ENCODE measurements at regions not wholly inside any gene's neighbourhood (a gene's known extent, or its start where the extent isn't known, plus 50 kb on each side); places are given as distances from the start of the nearest gene placed in this dataset.
A peak's percentile ranks its signal among the peaks of the same experiment; 100 is the strongest.

DNA sequence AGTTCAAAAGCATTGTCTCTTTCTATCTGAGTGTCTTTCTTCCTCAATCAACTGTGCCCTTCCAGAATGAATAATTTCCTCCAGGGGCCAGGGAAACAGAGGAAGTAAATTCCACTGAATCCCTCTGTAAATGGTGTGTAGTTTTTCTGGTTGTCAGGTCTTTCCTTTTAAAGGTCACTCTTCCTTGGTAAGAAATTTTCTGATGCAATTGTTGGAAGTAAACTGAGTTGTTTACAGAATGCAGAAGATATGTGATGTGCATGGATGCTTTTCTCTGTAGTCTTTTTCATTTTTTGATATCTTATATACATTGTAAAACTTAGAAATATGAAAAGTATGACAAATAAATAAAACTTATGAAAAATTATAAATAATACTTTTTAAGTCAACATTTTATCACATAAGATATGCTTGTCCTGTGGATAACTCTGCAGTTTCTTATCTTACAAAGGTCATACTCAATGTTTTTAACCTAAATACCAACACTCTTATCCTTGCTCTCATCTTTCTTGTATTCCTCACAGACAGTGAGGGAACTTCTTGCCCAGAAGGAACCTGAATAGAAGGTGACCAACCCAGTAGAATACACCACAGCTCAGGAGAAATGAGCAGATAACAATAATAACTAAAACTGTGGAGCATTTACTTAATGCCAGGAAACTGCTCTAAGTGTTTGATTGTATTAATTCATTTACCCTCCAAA, 234.5 kb downstream of the METTL4 start:
- DNase-seq = no peak

DNA sequence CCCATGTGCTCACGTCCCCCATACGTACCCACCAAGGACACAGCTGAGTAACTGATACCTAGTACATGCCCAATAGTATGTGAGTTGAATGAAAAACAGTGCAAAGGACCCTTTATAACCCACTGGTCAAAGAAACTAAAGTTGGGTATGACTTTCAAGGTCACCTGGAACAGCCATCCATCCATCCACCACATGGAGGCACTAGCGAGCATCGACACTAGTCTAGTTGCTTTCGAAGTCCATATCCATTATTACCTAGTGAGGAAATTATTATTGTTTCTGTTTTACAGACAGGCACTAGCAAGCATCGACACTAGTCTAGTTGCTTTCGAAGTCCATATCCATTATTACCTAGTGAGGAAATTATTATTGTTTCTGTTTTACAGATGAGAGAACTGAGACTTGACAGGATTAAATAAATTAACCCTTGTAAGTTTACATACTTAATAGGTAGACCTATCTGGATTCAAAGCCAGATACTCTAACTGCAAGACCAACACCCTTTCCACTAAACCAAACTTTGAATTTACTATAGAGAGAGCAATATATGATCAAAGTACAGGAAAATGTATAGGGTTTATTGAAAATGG, 233.7 kb downstream of the METTL4 start:
- peak; percentile 47 for DNase-seq

DNA sequence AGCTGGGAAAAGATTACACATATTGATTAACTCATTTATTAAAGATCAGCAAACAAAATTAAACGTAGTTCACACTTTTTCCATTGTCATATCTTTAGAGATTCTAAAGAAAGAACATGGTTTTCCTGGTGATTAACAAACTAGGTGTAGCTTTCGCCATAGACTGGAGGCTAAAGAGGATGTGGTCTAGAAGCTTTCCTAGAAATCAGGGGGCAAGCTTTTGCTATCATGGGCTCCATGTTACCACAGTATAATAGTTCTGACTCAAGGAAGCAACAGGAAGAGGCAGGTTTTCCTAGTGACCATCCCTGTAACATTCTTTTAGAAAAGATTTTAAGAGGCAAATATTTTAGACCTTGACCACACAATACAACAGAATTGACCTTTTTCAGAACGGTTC, 232.7 kb downstream of the METTL4 start:
- DNase-seq = no peak

DNA sequence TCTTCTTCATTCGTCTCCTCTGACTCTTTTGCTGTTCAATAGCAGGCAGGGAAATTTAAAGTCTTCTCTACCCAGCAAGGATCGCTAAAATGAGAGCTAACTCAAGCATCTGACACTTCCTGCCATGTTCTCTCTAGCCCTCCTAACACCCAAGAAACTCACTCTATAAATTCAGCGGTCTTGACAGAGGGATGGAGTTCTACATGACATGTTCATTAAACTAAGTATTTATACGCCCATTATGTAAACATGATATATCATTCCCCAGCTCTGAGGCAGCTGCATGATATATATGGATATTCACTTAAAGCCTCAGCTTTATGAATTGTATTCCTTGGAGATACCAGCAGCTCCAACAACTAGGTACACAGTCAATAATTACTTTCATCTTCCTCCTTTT, 231.0 kb downstream of the METTL4 start:
- no peak for DNase-seq

DNA sequence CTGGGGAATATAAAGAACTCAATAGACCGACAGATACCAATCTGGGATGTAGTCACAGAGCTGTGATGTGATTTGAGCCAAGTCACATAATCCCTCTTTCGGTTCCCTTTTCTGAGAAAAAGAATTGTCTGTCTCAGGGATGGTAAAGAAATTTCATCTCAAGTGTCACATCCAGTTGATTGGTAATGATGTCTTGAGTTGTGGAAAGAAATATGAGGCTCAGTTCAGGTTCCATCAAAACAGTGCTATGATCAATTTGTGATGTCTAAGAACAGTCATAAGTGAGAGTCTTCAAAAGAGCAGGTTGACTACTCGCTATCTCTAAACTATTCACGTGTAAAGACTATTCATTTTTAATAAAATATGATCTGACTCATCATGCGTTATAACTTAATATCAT, 223.3 kb downstream of the METTL4 start:
- no peak for DNase-seq

DNA sequence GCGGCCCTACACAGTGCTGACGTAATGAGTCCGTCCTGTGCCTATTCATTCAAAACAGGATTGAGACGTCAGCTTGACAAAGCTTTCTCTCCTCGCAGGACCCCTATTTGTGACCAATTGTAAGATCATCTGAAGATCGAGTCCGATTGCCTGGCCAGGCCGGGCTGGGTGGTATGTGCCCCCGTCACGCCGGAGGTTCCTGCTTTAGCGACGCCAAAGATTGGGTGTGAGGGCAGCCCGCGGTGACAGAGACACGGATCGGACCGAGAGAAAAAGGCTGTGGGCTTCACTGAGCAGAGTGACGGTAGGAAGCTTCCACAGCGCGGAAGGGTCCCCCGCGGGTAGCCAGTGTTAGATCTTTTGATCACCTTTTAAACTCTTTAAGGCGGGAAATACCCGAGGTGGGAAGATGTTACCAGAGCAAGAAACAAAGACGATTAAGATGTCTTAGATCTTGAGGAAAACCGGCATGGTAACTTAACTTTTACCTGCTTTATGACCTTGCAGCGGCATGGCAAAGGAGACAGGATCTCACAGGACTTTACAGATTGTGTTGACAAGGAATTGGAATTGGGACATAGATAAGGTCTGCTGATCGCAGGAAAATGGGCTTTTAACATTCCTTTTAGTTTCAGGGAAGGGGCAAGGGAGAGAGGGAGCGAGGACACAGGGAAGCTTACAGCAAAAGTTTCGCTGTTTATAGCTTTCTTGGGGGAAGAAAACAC, 220.0 kb downstream of the METTL4 start:
- no peak for DNase-seq

DNA sequence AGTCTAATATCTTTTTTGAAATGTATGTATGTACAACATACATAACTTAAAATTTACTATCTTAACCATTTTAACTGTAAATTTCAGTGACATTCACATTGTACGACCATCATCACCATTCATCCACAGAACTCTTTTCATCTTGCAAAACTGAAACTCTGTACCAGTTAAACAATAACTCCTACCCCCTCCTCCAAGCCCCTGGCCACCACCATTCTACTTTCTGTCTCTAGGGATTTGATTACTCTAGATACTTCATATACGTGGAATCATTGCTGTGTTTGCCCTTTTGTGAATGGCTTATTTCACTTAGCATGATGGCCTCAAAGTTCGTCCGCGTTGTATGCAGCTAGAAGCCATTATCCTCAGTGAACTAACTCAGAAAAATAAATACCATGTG, 217.0 kb downstream of the METTL4 start:
- no peak for DNase-seq

DNA sequence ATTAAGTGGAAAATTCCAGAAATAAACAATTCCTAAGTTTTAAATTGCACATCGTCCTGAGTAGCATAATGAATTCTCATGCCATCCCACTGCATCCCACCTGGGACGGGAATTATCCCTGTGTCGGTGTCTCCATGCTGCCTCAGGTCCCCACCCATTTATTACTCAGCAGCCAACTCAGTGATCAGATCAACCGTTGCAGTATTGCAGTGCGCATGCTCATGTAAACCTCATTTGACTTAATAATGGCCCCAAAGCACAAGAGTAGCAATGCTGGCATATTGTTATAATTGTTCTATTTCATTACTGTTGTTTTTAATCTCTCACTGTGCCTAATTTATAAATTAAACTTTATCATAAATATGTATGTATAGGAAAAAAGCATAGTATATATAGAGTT, 214.4 kb downstream of the METTL4 start:
- DNase-seq = no peak

DNA sequence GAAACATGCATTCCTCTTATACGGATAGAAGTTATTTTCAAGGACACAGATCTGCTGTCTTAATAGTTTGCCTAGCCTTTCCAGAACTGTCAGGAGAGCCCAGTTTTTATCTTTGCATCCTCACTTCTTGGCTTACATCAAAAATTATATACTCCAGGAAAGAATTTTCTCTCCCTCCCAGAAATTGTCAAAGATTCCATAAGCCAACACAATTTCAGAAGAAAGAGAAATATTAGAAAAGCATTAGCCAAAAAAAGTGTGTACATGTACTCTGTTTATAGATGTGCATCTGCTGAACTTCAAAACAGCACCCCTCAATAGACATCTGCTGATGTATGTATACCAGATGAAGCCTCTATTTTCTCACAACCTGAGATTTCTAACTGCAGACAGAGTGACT, 210.4 kb downstream of the METTL4 start:
- no peak for DNase-seq

DNA sequence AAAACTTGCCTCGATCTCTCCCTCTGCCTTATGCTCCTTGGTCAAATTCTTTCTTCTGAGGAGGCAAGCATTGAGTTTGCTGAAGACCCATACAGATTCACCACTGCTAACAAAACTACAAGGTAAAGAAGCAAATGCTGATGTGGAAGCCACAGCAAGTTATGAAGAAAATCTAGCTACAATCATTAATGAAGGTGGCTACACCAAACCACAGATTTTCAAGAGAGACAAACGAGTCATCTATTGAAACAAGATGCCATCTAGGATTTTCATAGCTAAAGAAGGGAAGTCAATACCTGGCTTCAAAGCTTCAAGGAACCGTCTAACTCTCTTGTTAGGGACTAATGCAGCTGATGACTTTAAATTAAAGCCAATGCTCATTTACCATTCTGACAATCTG, 203.2 kb downstream of the METTL4 start:
- no peak for DNase-seq

DNA sequence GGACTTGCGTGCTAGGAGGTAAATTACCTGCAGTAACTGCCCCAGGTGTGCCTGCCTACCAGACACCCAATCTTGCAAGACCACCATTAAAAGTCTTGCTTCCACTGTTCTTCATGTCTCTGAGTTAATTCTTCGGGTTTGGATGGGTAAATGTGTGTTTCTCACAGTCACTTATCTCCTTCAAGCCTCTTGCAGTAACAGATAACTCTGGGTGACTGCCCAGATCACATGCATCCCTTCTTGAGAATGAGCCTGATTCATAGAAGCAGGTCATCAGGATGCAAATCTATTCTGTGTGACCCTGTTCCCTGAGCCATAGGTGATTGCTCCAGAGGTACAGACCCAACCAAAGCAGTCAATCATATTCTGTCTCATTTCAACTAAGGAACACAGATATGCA, 194.6 kb downstream of the METTL4 start:
- DNase-seq = no peak

DNA sequence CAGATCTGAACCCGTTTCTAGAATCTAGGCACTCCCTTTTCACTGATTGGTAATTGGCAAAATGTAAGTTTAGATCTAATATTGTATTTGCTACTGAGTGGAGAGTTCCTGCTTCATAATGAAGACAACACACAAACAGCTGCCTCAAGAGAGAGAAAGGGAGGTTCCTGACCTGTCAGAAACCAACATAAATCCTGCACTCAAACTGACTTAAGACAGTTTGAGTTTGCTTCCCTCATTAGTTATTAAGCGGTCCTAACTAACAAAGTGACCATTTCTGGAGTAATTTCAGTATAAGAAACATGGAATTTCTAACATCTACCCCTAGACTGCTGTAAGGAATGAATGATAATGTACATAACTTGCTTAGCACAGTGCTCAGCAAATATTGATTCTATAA, 191.2 kb downstream of the METTL4 start:
- DNase-seq = no peak

DNA sequence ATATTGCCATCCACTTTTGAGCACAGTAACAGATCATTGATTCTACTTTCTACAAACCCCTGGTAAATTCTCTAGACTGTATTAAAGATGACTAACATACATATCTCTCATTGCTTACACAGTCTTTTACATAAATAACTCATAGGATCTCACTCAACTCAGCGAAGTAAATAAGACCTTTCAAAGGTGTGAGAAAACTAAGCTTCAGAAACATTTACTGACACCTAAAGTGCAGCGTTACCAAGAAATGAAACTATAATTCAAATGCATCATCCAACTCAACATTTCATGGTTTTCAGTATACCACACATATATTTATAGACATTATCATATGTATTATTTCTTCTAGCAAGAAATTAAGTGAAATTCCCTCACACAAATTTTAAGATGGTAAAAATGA, 189.8 kb downstream of the METTL4 start:
- no peak for DNase-seq

DNA sequence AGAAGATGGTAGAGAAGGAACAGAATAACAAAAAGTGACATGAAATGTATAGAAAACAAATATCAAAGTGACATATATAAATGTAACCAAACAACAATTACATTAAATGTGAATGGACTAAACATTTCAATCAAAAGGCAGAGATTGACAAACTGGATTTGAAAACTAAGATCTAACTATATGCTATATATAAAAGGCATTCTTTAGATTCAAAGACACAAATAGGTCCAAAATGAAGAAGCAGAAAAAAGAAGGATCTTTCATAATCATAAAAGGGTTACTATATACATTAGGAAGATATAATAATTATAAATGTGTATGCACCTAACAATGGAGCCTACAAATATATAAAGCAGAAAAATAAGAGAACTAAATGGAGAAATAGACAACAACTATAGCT, 183.7 kb downstream of the METTL4 start:
- no peak for DNase-seq

DNA sequence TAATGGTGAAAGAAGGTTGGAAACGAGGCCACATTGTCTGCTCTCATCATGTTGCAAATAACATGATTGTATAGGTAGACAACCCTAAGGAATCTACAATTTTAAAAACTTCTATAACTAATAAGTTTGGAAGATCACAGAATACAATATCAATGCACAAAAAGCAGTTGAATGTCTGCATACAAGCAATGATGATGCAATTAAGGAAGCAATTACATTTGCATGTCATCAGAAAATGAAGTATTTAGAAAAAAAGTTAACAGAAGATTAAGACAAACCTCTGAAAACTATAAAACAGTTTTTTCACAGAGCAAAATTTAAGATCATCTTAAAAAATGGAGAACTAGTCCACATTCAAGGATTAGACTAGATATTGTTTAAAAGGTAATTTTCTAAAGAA, 181.1 kb downstream of the METTL4 start:
- DNase-seq = no peak

DNA sequence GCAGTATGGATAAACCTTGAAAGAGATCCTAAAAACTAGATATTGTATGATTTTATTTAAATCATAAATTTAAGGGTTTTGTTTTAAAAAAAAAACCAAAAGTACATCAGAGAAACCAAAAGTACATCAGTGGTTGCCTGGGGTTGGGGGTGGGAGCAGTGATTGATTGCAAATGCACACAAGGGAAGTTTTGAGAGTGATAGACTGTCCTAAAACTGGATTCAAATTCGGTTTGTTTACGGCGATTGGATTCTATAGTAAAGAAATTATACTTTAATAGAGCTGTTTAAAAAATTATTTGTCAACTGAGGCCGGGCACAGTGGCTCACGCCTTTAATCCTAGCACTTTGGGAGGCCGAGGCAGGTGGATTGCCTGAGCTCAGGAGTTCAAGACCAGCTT, 179.8 kb downstream of the METTL4 start:
- DNase-seq = no peak

DNA sequence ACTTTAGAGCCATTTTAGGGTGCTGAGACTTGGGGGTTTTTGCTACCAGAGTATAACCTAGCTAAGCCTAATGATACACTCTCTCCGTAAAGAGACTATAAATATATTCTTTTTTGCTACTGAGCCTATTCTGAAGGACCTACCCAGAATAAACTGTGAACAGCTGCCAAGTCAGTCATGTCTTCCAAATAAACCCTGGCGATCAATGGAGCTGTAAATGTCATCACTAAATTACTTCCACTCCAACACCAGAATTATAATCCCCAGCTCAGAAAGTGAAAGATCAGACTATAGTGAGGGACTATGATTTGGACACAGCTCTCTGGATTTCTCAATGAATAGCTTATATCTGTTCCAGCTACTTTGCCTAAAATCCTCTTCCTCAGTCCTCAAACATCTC, 178.9 kb downstream of the METTL4 start:
- no peak for DNase-seq

DNA sequence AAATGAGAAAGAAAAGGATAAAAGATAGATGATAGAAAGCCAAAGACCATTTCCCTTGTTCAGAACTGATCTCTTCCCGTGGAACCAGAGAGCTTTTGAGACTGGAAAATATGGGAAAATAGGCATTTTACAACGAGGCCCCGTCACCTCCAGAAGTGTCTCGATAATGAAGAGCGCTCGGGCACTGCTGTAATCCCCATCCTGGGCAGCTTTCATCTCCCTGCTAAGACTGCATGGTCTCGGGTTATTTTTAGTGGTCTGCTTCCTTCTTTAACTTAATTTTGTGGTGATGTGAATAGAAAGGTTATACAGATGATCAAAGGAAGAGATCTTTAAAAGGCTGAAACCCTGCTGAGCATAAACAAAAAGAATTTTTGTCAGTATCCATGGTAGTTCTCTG, 176.6 kb downstream of the METTL4 start:
- no peak for DNase-seq

DNA sequence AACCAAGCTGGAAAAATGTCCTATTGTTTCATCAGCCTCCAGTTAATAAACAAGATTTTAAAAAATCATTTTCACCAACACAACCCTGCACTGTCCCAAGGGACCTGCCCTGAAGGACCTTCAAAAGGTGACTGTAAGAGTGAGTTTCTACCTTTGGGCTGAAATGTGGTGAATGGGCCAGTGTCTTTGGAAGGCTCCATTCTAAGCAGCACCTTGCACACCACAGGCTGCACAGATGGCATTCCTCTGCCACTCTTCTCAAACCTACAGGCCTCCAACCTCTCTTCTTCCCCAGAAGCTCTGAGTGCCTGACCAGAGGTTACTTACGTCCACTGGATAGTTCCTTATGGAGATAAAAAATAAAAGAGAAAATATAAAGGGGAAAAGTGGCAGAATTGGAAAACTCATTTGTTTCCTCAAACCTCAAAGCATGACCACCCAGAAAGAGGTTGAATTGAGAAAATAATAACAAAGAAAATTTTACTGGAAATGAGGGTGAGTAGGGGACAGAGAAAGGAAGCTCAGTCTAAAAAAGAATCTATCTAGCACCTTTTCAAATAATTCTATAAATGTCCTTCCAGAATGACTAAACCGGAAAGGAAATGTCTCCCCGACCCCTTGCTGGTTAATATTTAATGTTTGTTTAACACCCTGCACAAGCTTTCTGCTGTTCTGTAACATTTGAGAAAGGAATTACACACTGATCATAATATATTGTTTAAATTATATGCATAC, 175.7 kb downstream of the METTL4 start:
- no peak for DNase-seq

DNA sequence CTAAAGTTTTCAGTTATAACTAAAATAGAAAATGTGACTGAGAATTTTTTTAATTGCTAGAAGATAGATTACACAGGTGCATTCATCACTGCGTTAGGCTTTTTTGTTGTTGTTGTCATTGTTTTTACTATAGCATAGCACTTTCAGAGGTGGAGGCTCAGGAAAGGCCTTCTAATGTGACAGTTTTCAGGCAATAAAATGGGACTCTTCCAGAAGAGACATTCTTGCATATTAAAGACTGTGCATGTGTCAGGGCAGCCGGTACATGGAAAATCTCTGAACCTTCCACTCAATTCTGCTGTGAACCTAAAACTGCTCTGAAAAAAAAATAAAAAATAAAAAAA, 175.2 kb downstream of the METTL4 start:
- no peak for DNase-seq

DNA sequence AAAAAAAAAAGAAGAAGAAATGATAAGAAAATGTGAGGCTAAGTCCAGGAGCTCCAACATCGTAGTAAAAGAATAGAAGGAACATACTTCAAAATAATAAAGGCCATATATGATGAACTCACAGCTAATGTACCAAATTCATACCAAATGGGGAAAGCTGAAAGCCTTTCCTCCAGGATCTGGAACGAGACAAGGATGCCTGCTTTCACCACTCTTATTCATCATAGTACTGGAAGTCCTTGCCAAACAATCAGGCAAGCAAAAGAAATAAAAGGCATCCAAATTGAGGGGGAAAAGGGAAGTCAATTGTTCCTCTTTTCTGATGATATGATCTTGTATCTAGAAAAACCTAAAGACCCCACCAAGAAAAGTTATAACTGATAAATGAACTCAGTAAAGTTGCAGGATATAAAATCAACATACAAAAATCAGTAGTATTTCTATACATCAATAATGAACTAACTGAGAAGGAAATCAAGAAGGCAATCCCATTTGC, 170.6 kb downstream of the METTL4 start:
- no peak for DNase-seq

DNA sequence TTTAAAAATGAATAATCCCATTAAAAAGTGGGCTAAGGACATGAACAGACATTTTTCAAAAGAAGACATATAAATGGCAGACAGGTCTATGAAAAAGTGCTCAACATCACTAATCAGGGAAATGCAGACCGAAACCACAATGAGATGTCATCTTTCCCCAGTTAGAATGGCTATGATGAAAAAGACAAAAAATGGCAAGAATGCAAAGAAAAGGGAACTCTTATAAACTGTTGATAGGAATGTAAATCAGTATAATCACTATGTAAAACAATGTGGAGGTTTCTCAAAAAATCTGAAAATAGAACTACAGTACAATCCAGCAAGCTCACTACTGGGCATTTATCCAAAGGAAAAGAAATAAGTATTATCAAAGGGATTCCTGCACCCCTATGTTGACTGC, 169.2 kb downstream of the METTL4 start:
- no peak for DNase-seq

DNA sequence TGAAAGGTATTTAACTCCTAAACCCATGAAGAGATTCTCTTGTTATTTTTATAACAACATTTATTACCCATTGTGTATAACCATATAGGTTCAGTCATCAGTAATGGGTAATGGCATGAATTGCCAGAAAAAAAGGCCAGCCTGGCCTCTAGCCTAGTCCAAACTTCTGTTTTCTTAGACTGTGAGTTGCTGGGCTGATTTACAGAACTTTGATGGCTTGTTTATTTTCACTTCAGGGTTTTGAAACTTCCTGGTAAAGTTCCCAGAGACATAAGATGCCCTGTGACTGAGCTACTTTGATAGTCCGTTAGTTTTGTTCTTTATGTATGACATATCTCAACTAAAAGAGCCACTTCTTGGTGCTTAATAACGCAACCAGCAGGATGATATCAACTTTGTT, 164.8 kb downstream of the METTL4 start:
- DNase-seq = no peak

DNA sequence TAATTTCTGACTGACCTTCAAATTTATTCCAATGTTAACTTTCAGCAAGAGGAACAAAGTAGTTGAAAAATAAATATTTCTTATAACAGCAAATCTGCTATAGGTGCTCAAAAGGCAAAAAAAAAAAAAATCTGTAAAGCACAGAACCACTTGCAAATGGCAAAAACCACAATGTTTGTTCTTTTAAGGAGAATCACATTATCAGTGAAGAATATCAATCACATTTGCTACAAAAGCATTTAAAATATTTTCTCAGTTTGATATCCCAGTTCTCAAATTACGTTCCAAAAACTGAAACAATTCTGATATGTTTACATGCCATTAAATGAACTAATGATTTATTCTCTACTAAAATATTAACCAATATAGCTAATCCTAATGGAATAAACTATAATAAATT, 163.3 kb downstream of the METTL4 start:
- DNase-seq = no peak
